PC-9 (cell line): ENCODE measurements at regions not wholly inside any gene's neighbourhood (a gene's known extent, or its start where the extent isn't known, plus 50 kb on each side); places are given as distances from the start of the nearest gene placed in this dataset.

ENCODE experiments used
- EZH2 ChIP-seq: fragments of 200-600 bp; sonication (generic); IDR thresholded peaks from 2 replicates; pipeline ENCODE4 v1.8.0; 2017; ENCODE audit warnings: antibody characterized with exemption, low read depth
- TF ChIP-seq, protein P1 (sequence below): fragments of 200-600 bp; sonication (generic); conservative IDR thresholded peaks from 2 replicates; pipeline ENCODE4 v1.6.1; 2017; ENCODE audit warnings: mixed run types, antibody characterized with exemption, mild to moderate bottlenecking, moderate library complexity

DNA sequence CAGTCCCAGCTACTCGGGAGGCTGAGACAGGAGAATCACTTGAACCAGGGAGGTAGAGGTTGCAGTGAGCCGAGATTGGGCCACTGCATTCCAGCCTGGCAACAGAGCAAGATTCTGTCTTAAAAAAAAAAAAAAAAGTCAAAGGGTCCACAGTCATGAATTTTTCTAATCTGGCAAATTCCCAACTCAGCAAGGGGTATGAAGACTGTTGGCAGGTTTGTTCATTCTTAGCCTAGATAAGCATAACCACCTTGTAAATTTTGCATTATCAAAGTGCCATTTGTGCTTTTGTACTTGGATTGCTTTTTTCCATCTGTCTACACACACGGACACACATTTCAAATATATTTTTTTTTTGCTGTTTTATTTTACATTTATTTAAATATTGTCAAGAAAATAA, 299.8 kb upstream of the NUDT12 start:
- TF ChIP-seq, protein P1, sequence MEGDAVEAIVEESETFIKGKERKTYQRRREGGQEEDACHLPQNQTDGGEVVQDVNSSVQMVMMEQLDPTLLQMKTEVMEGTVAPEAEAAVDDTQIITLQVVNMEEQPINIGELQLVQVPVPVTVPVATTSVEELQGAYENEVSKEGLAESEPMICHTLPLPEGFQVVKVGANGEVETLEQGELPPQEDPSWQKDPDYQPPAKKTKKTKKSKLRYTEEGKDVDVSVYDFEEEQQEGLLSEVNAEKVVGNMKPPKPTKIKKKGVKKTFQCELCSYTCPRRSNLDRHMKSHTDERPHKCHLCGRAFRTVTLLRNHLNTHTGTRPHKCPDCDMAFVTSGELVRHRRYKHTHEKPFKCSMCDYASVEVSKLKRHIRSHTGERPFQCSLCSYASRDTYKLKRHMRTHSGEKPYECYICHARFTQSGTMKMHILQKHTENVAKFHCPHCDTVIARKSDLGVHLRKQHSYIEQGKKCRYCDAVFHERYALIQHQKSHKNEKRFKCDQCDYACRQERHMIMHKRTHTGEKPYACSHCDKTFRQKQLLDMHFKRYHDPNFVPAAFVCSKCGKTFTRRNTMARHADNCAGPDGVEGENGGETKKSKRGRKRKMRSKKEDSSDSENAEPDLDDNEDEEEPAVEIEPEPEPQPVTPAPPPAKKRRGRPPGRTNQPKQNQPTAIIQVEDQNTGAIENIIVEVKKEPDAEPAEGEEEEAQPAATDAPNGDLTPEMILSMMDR = no peak
- TF ChIP-seq EZH2 = no peak
